GM23338 (cell line): ENCODE measurements at regions not wholly inside any gene's neighbourhood (a gene's known extent, or its start where the extent isn't known, plus 50 kb on each side); places are given as distances from the start of the nearest gene placed in this dataset.

Experiments used
- ATAC-seq: fragments of 200-7000 bp; cut with Tn5 transposase; 3 replicates; pipeline ENCODE4 v1.9.1; 2020
- DNase-seq: peaks from one replicate; pipeline ENCODE4 v3.0.0-alpha.2; 2015; ENCODE audit warnings: low spot score
- H2AFZ ChIP-seq: fragments of 200-600 bp; sonication (generic); 2 replicates; pipeline ENCODE4 v1.8.0; 2016; ENCODE audit warnings: antibody characterized with exemption, mild to moderate bottlenecking, moderate library complexity
- H3F3A ChIP-seq: fragments of 200-600 bp; sonication (generic); replicated peaks from 2 replicates; pipeline ENCODE4 v1.8.0; 2017; ENCODE audit warnings: antibody characterized with exemption, mixed run types, low read depth
- H3K27ac ChIP-seq: fragments of 200-600 bp; sonication (generic); 2 replicates; pipeline ENCODE4 v1.6.1; 2016; ENCODE audit warnings: low read depth
- H3K27me3 ChIP-seq: fragments of 200-600 bp; sonication (generic); 2 replicates; pipeline ENCODE4 v1.8.0; 2016; ENCODE audit warnings: mild to moderate bottlenecking, mixed run types, moderate library complexity; ENCODE audit not compliant: insufficient read depth
- H3K36me3 ChIP-seq: fragments of 200-600 bp; sonication (generic); 2 replicates; pipeline ENCODE4 v1.8.0; 2016; ENCODE audit warnings: mild to moderate bottlenecking; ENCODE audit not compliant: insufficient read depth
- H3K4me1 ChIP-seq: fragments of 200-600 bp; sonication (generic); 2 replicates; pipeline ENCODE4 v1.8.0; 2016; ENCODE audit warnings: mild to moderate bottlenecking, moderate library complexity; ENCODE audit not compliant: insufficient read depth
- H3K4me2 ChIP-seq: fragments of 200-600 bp; sonication (generic); 2 replicates; pipeline ENCODE4 v1.7.1; 2017; ENCODE audit warnings: mixed run types
- H3K4me3 ChIP-seq: fragments of 200-600 bp; sonication (generic); 2 replicates; pipeline ENCODE4 v1.6.1; 2016; ENCODE audit warnings: mixed run types
- H3K79me2 ChIP-seq: fragments of 200-600 bp; sonication (generic); replicated peaks from 2 replicates; pipeline ENCODE4 v1.8.0; 2017; ENCODE audit warnings: mild to moderate bottlenecking; ENCODE audit not compliant: insufficient read depth
- H3K9me2 ChIP-seq: fragments of 200-600 bp; sonication (generic); 2 replicates; pipeline ENCODE4 v1.8.0; 2017; ENCODE audit not compliant: insufficient read depth
- H4K20me1 ChIP-seq: fragments of 200-600 bp; sonication (generic); replicated peaks from 2 replicates; pipeline ENCODE4 v1.8.0; 2017; ENCODE audit warnings: mild to moderate bottlenecking; ENCODE audit not compliant: insufficient read depth
- H3K27ac Mint-ChIP-seq: 2 replicates; pipeline ENCODE4 v1.8.0; 2020; ENCODE audit warnings: inconsistent platforms, mild to moderate bottlenecking, moderate library complexity, mixed read lengths
- H3K27me3 Mint-ChIP-seq: 3 replicates; pipeline ENCODE4 v1.8.0; 2022; ENCODE audit warnings: low read depth, mild to moderate bottlenecking, moderate library complexity, mixed read lengths, inconsistent platforms; ENCODE audit not compliant: insufficient read depth, poor library complexity
- H3K36me3 Mint-ChIP-seq: 3 replicates; pipeline ENCODE4 v1.8.0; 2021; ENCODE audit warnings: low read depth, mild to moderate bottlenecking, inconsistent platforms, moderate library complexity, mixed read lengths
- H3K4me1 Mint-ChIP-seq: 3 replicates; pipeline ENCODE4 v1.8.0; 2020; ENCODE audit warnings: mild to moderate bottlenecking, inconsistent platforms, mixed read lengths
- H3K4me3 Mint-ChIP-seq: 3 replicates; pipeline ENCODE4 v1.8.0; 2021; ENCODE audit warnings: moderate library complexity, mild to moderate bottlenecking, inconsistent platforms, mixed read lengths
- H3K9me3 Mint-ChIP-seq: 3 replicates; pipeline ENCODE4 v1.8.0; 2020; ENCODE audit warnings: moderate library complexity, mild to moderate bottlenecking, inconsistent platforms, mixed read lengths
- CREB1 ChIP-seq: fragments of 250-450 bp; sonication (Bioruptor Pico); IDR thresholded peaks from 2 replicates; pipeline ENCODE4 v1.5.0; 2020; ENCODE audit warnings: low read depth, mild to moderate bottlenecking, moderate library complexity
- CTCF ChIP-seq, 2 experiments: fragments of 200-600 bp in 1 of 2; sonication (generic) in 1 of 2; conservative IDR thresholded peaks; 2 replicates each; pipeline versions ENCODE4 v1.5.1 to v1.6.1; 2016 to 2017; ENCODE audit warnings: antibody characterized with exemption in 2 of 2, low read depth in 2 of 2, mild to moderate bottlenecking in 2 of 2, moderate library complexity in 1 of 2
- ETS1 ChIP-seq: IDR thresholded peaks from 2 replicates; pipeline ENCODE4 v1.6.1; 2016; ENCODE audit warnings: antibody characterized with exemption
- EZH2 ChIP-seq: fragments of 200-600 bp; sonication (generic); IDR thresholded peaks from one replicate; pipeline ENCODE4 v1.8.0; 2017; ENCODE audit warnings: antibody characterized with exemption, mild to moderate bottlenecking, low read depth; ENCODE audit not compliant: unreplicated experiment
- EZH2phosphoT487 ChIP-seq: fragments of 200-600 bp; sonication (generic); IDR thresholded peaks from one replicate; pipeline ENCODE4 v1.8.1; 2018; ENCODE audit warnings: antibody characterized with exemption; ENCODE audit not compliant: unreplicated experiment
- JUNB ChIP-seq: IDR thresholded peaks from one replicate; pipeline ENCODE4 v1.6.1; 2016; ENCODE audit warnings: antibody characterized with exemption; ENCODE audit not compliant: unreplicated experiment
- NANOG ChIP-seq: IDR thresholded peaks from 2 replicates; pipeline ENCODE4 v1.6.1; 2016; ENCODE audit warnings: antibody characterized with exemption, borderline replicate concordance
- POLR2AphosphoS5 ChIP-seq: IDR thresholded peaks from 2 replicates; pipeline ENCODE4 v1.6.1; 2016; ENCODE audit warnings: antibody characterized with exemption, low read depth
- REST ChIP-seq: IDR thresholded peaks from one replicate; pipeline ENCODE4 v1.6.1; 2018; ENCODE audit warnings: antibody characterized with exemption; ENCODE audit not compliant: unreplicated experiment
- STAT1 ChIP-seq: IDR thresholded peaks from one replicate; pipeline ENCODE4 v1.6.1; 2016; ENCODE audit warnings: antibody characterized with exemption; ENCODE audit not compliant: unreplicated experiment
- ZNF114 ChIP-seq: fragments of 250-450 bp; sonication (Bioruptor Pico); IDR thresholded peaks from 2 replicates; pipeline ENCODE4 v1.5.0; 2020; ENCODE audit warnings: mild to moderate bottlenecking, moderate library complexity
- ZNF331 ChIP-seq: fragments of 250-450 bp; sonication (Bioruptor Pico); IDR thresholded peaks from 2 replicates; pipeline ENCODE4 v1.5.0; 2020; ENCODE audit warnings: low read depth, mild to moderate bottlenecking, moderate library complexity
- ZNF462 ChIP-seq: fragments of 250-450 bp; sonication (Bioruptor Pico); IDR thresholded peaks from 2 replicates; pipeline ENCODE4 v1.5.0; 2020; ENCODE audit warnings: mild to moderate bottlenecking, moderate library complexity

GRCh38 chr13:70856711-70857110 lies 748.5 kb upstream of the KLHL1 start:
- Mint-ChIP-seq H3K4me3 (no peak overlapping the region), H3K9me3 (no peaks in the 10 kb centered on the region), H3K36me3 (peaks cover 9% of the 10 kb centered on the region; the same call in 1 of the 3 replicates), H3K27ac (no peak overlapping the region), H3K27me3 (no peaks in the 10 kb centered on the region), H3K4me1 (no peaks in the 10 kb centered on the region; the same call in 2 of the 3 replicates)
- Histone ChIP-seq H3K9me2 (0 out of 2 replicates have a peak, but pooled peaks cover 2% of the 10 kb centered on the region), H4K20me1 (no peaks in the 10 kb centered on the region; the same call in 1 of the 2 replicates), H3K36me3 (no peaks in the 10 kb centered on the region), H2AFZ (no peak overlapping the region), H3K27me3 (no peaks in the 10 kb centered on the region), H3K79me2 (no peaks in the 10 kb centered on the region), H3K4me3 (no peak overlapping the region), H3F3A (no peaks in the 10 kb centered on the region), H3K4me2 (no peak overlapping the region), H3K4me1 (no peaks in the 10 kb centered on the region), H3K27ac (no peak overlapping the region)
- ATAC-seq (no peak), DNase-seq (no peak)
- TF ChIP-seq REST (no peak), ETS1 (no peak), JUNB (no peak), CREB1 (CRISPR knock-in tag) (no peak), CTCF (conservative IDR thresholded peaks at IDR 0.05; ENCODE audit: low read depth in 2 of 2) (no peak), EZH2phosphoT487 (no peak), ZNF462 (no peak), NANOG (no peak), POLR2AphosphoS5 (no peak), EZH2 (no peak), ZNF331 (no peak), STAT1 (no peak), ZNF114 (CRISPR knock-in tag) (no peak)
